SK-N-SH treated with all-trans-retinoic acid at 6 μM for 48 hours (cell line): ENCODE measurements at regions not wholly inside any gene's neighbourhood (a gene's known extent, or its start where the extent isn't known, plus 50 kb on each side); places are given as distances from the start of the nearest gene placed in this dataset.

Experiments used
- ATAC-seq: fragments of 200-7000 bp; cut with Tn5 transposase; 3 replicates; pipeline ENCODE4 v1.9.1; 2020; ENCODE audit warnings: mild to moderate bottlenecking, moderate library complexity
- ARNTL ChIP-seq: fragments of 450-650 bp; formaldehyde crosslinking; IDR thresholded peaks from 2 replicates; pipeline ENCODE4 v1.5.0; 2020; ENCODE audit warnings: low read depth, mild to moderate bottlenecking, moderate library complexity, borderline replicate concordance
- BACH2 ChIP-seq: fragments of 250-450 bp; sonication (Bioruptor Pico); IDR thresholded peaks from 2 replicates; pipeline ENCODE4 v1.9.0; 2021; ENCODE audit warnings: mild to moderate bottlenecking, borderline replicate concordance
- CREB5 ChIP-seq: fragments of 250-450 bp; sonication (Bioruptor Pico); IDR thresholded peaks from 2 replicates; pipeline ENCODE4 v1.5.1; 2020; ENCODE audit warnings: low read depth, mild to moderate bottlenecking, moderate library complexity
- CSDC2 ChIP-seq: fragments of 250-450 bp; sonication (Bioruptor Pico); IDR thresholded peaks from 2 replicates; pipeline ENCODE4 v1.5.0; 2020; ENCODE audit warnings: mild to moderate bottlenecking, moderate library complexity
- ESRRG ChIP-seq: fragments of 250-450 bp; sonication (Bioruptor Pico); IDR thresholded peaks from 2 replicates; pipeline ENCODE4 v1.6.1; 2021; ENCODE audit warnings: mild to moderate bottlenecking
- GLIS3 ChIP-seq: fragments of 250-450 bp; sonication (Bioruptor Pico); IDR thresholded peaks from 2 replicates; pipeline ENCODE4 v1.5.0; 2020; ENCODE audit warnings: mild to moderate bottlenecking, moderate library complexity
- ISL1 ChIP-seq: fragments of 250-450 bp; sonication (Bioruptor Pico); IDR thresholded peaks from 2 replicates; pipeline ENCODE4 v2.1.2; 2022; ENCODE audit warnings: mild to moderate bottlenecking, moderate library complexity
- OSR1 ChIP-seq: fragments of 250-450 bp; sonication (Bioruptor Pico); IDR thresholded peaks from 2 replicates; pipeline ENCODE4 v1.8.0; 2022; ENCODE audit warnings: moderate library complexity, mild to moderate bottlenecking, inconsistent platforms
- PPARA ChIP-seq: fragments of 250-450 bp; sonication (Bioruptor Pico); IDR thresholded peaks from 2 replicates; pipeline ENCODE4 v1.5.0; 2020; ENCODE audit warnings: mild to moderate bottlenecking, borderline replicate concordance
- RARB ChIP-seq: fragments of 250-450 bp; sonication (Bioruptor Pico); IDR thresholded peaks from 2 replicates; pipeline ENCODE4 v1.8.0; 2021; ENCODE audit warnings: mild to moderate bottlenecking, moderate library complexity
- SNAI2 ChIP-seq: fragments of 250-450 bp; sonication (Bioruptor Pico); IDR thresholded peaks from 2 replicates; pipeline ENCODE4 v1.5.0; 2020; ENCODE audit warnings: mild to moderate bottlenecking, moderate library complexity
- TCF4 ChIP-seq: fragments of 250-450 bp; sonication (Bioruptor Pico); IDR thresholded peaks from 2 replicates; pipeline ENCODE4 v1.8.0; 2021; ENCODE audit warnings: mild to moderate bottlenecking, moderate library complexity, borderline replicate concordance
- TOX ChIP-seq: fragments of 250-450 bp; sonication (Bioruptor Pico); IDR thresholded peaks from 2 replicates; pipeline ENCODE4 v1.8.0; 2021; ENCODE audit warnings: mild to moderate bottlenecking, moderate library complexity, borderline replicate concordance
- ZC3H10 ChIP-seq: fragments of 250-450 bp; sonication (Bioruptor Pico); IDR thresholded peaks from 2 replicates; pipeline ENCODE4 v1.5.1; 2021; ENCODE audit warnings: mild to moderate bottlenecking, moderate library complexity
- ZFP30 ChIP-seq: fragments of 450-650 bp; formaldehyde crosslinking; IDR thresholded peaks from 2 replicates; pipeline ENCODE4 v1.5.0; 2022; ENCODE audit warnings: mild to moderate bottlenecking, moderate library complexity
- ZNF565 ChIP-seq: fragments of 450-650 bp; formaldehyde crosslinking; conservative IDR thresholded peaks from 2 replicates; pipeline ENCODE4 v1.5.0; 2020; ENCODE audit warnings: low read depth, mild to moderate bottlenecking, moderate library complexity
- ZNF70 ChIP-seq: fragments of 450-650 bp; formaldehyde crosslinking; IDR thresholded peaks from 2 replicates; pipeline ENCODE4 v1.5.0; 2020; ENCODE audit warnings: mild to moderate bottlenecking, moderate library complexity
- ZNF8 ChIP-seq: fragments of 450-650 bp; formaldehyde crosslinking; IDR thresholded peaks from 2 replicates; pipeline ENCODE4 v1.5.0; 2020; ENCODE audit warnings: mild to moderate bottlenecking, moderate library complexity
- TF ChIP-seq, protein P1 (sequence below): fragments of 250-450 bp; sonication (Bioruptor Pico); IDR thresholded peaks from 2 replicates; pipeline ENCODE4 v1.8.0; 2021; ENCODE audit warnings: low read depth, mild to moderate bottlenecking, moderate library complexity, borderline replicate concordance
- TF ChIP-seq, protein P2 (sequence below): fragments of 250-450 bp; sonication (Bioruptor Pico); IDR thresholded peaks from 2 replicates; pipeline ENCODE4 v1.5.0; 2020; ENCODE audit warnings: mild to moderate bottlenecking, moderate library complexity
- TF ChIP-seq, protein P3 (sequence below): fragments of 250-450 bp; sonication (Bioruptor Pico); IDR thresholded peaks from 2 replicates; pipeline ENCODE4 v1.5.1; 2021; ENCODE audit warnings: mild to moderate bottlenecking, moderate library complexity

DNA sequence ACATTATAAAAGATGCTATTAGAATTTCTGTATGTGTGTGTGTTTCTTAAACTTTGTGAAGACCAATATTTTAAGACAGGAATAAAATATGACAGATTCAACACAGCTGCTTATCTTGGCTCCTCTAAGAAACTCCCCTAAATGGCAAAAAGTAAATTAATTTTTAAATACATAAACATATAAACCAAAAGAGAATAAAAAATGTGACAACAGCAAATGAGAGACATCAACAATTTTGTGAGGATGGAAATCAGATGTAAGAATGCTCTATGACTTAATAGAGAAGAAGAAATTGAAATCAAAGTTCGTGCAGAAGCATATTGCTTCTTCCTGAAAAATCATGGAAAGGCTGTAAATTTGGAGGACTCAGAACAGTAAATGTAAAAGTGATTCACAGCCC, 1083.8 kb downstream of the FLRT2 start:
- TF ChIP-seq ZFP30 (CRISPR knock-in tag) (no peak), BACH2 (CRISPR knock-in tag) (no peak), GLIS3 (CRISPR knock-in tag) (no peak), CREB5 (CRISPR knock-in tag) (no peak), ARNTL (no peak), ZC3H10 (CRISPR knock-in tag) (no peak), TCF4 (CRISPR knock-in tag) (no peak), ZNF8 (no peak), ISL1 (CRISPR knock-in tag) (no peak), SNAI2 (no peak), TOX (no peak)
- TF ChIP-seq, protein P1, sequence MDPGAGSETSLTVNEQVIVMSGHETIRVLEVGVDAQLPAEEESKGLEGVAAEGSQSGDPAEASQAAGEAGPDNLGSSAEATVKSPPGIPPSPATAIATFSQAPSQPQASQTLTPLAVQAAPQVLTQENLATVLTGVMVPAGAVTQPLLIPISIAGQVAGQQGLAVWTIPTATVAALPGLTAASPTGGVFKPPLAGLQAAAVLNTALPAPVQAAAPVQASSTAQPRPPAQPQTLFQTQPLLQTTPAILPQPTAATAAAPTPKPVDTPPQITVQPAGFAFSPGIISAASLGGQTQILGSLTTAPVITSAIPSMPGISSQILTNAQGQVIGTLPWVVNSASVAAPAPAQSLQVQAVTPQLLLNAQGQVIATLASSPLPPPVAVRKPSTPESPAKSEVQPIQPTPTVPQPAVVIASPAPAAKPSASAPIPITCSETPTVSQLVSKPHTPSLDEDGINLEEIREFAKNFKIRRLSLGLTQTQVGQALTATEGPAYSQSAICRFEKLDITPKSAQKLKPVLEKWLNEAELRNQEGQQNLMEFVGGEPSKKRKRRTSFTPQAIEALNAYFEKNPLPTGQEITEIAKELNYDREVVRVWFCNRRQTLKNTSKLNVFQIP (CRISPR knock-in tag): no peak
- TF ChIP-seq, protein P2, sequence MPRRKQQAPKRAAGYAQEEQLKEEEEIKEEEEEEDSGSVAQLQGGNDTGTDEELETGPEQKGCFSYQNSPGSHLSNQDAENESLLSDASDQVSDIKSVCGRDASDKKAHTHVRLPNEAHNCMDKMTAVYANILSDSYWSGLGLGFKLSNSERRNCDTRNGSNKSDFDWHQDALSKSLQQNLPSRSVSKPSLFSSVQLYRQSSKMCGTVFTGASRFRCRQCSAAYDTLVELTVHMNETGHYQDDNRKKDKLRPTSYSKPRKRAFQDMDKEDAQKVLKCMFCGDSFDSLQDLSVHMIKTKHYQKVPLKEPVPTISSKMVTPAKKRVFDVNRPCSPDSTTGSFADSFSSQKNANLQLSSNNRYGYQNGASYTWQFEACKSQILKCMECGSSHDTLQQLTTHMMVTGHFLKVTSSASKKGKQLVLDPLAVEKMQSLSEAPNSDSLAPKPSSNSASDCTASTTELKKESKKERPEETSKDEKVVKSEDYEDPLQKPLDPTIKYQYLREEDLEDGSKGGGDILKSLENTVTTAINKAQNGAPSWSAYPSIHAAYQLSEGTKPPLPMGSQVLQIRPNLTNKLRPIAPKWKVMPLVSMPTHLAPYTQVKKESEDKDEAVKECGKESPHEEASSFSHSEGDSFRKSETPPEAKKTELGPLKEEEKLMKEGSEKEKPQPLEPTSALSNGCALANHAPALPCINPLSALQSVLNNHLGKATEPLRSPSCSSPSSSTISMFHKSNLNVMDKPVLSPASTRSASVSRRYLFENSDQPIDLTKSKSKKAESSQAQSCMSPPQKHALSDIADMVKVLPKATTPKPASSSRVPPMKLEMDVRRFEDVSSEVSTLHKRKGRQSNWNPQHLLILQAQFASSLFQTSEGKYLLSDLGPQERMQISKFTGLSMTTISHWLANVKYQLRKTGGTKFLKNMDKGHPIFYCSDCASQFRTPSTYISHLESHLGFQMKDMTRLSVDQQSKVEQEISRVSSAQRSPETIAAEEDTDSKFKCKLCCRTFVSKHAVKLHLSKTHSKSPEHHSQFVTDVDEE (CRISPR knock-in tag): no peak
- no peak for ATAC-seq

DNA sequence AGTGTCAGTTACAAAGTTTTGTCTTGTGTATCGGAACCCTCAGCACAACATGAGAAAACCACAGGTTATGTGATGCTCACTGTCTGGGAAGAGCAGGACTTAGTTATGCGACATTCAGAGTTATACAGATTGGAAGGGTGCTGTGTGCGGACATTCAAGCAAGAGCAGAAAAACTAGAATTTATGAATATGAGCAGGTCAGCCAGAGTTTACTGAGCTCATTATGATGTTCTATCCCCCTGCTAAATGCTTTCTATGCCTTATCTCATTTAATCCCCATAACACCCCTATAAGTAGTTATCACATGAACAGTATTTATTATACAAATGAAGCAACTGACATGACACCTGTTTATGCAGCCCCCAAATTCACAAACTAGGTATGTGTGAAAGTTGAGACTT, 1083.2 kb downstream of the FLRT2 start:
- TF ChIP-seq ZFP30 (CRISPR knock-in tag) (no peak), ESRRG (CRISPR knock-in tag) (no peak), ZNF70 (no peak), CSDC2 (no peak), ZNF565 (CRISPR knock-in tag) (no peak)
- TF ChIP-seq, protein P3, sequence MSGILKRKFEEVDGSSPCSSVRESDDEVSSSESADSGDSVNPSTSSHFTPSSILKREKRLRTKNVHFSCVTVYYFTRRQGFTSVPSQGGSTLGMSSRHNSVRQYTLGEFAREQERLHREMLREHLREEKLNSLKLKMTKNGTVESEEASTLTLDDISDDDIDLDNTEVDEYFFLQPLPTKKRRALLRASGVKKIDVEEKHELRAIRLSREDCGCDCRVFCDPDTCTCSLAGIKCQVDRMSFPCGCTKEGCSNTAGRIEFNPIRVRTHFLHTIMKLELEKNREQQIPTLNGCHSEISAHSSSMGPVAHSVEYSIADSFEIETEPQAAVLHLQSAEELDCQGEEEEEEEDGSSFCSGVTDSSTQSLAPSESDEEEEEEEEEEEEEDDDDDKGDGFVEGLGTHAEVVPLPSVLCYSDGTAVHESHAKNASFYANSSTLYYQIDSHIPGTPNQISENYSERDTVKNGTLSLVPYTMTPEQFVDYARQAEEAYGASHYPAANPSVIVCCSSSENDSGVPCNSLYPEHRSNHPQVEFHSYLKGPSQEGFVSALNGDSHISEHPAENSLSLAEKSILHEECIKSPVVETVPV (CRISPR knock-in tag): no peak
- TF ChIP-seq, protein P1 (CRISPR knock-in tag): no peak
- ATAC-seq: no peak

DNA sequence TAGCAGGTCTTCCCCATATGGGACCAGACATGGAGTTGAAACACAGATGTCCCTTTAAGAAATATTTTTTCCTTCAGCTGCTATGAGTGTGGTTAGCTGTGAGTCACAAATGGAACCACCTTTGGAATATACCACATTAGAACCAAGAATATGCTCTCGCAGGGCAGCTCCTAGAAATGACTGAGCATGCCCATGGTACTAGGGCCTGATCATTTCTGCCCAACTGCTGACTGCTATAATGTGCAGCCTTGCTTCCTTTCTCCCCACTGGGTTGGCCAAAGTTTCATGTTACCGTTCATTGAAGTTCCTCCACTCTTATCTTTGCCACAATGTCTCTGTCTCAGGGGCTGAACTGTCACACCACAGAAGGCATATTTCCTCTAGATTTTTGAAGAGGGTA, 1074.6 kb downstream of the FLRT2 start:
- TF ChIP-seq ARNTL: no peak
- TF ChIP-seq GLIS3 (CRISPR knock-in tag): no peak
- no peak for TF ChIP-seq OSR1 (CRISPR knock-in tag)
- TF ChIP-seq ZFP30 (CRISPR knock-in tag): no peak
- TF ChIP-seq CSDC2: no peak
- no peak for TF ChIP-seq PPARA (CRISPR knock-in tag)
- no peak for TF ChIP-seq ZNF565 (CRISPR knock-in tag)
- no peak for TF ChIP-seq BACH2 (CRISPR knock-in tag)
- TF ChIP-seq, protein P1 (CRISPR knock-in tag): no peak
- TF ChIP-seq SNAI2: no peak
- no peak for TF ChIP-seq RARB (CRISPR knock-in tag)
- TF ChIP-seq TCF4 (CRISPR knock-in tag): no peak
- TF ChIP-seq ESRRG (CRISPR knock-in tag): no peak
- TF ChIP-seq, all 23 proteins: peak for 0
- ATAC-seq: no peak
